ENCODE measurements at regions not wholly inside any gene's neighbourhood (a gene's known extent, or its start where the extent isn't known, plus 50 kb on each side); places are given as distances from the start of the nearest gene placed in this dataset.

GRCh38 chr7:84372155-84372621 lies 177.6 kb upstream of the SEMA3A start:
- Histone ChIP-seq H3K4me3 (ENCODE audit: severe bottlenecking) (no peak overlapping the region), H3K36me3 (ENCODE audit: low read depth) (no peaks in the 10 kb centered on the region), H3K27ac (ENCODE audit: poor library complexity, severe bottlenecking) (peak overlapping the region; percentile 75), H3K4me1 (ENCODE audit: insufficient read depth, poor library complexity, severe bottlenecking) (peaks cover 21% of the 10 kb centered on the region), H3K9me3 (ENCODE audit: severe bottlenecking) (no peaks in the 10 kb centered on the region), H3K27me3 (ENCODE audit: insufficient read depth, poor library complexity, severe bottlenecking) (no peaks in the 10 kb centered on the region)
- DNase-seq (ENCODE audit: low spot score) (peak; percentile 48), ATAC-seq (ENCODE audit: low read depth) (peak; percentile 98)
- no peak for TF ChIP-seq CTCF (IDR thresholded peaks at IDR 0.05; ENCODE audit: poor library complexity, severe bottlenecking)

GRCh38 chr7:84370114-84370513 lies 175.5 kb upstream of the SEMA3A start:
- DNase-seq (ENCODE audit: low spot score), result no peak

GRCh38 chr7:84368122-84368521 lies 173.5 kb upstream of the SEMA3A start:
- DNase-seq (ENCODE audit: low spot score) (no peak), ATAC-seq (ENCODE audit: low read depth) (no peak)
- no peak for TF ChIP-seq CTCF (IDR thresholded peaks at IDR 0.05; ENCODE audit: poor library complexity, severe bottlenecking)
- Histone ChIP-seq H3K4me3 (ENCODE audit: severe bottlenecking) (no peak overlapping the region), H3K36me3 (ENCODE audit: low read depth) (no peaks in the 10 kb centered on the region), H3K27ac (ENCODE audit: poor library complexity, severe bottlenecking) (no peak overlapping the region), H3K9me3 (ENCODE audit: severe bottlenecking) (no peaks in the 10 kb centered on the region), H3K4me1 (ENCODE audit: insufficient read depth, poor library complexity, severe bottlenecking) (peaks cover 28% of the 10 kb centered on the region), H3K27me3 (ENCODE audit: insufficient read depth, poor library complexity, severe bottlenecking) (no peaks in the 10 kb centered on the region)

More at GRCh38 chr7:84370114-84370513, 175.5 kb upstream of the SEMA3A start:
- Histone ChIP-seq H3K27me3 (ENCODE audit: insufficient read depth, poor library complexity, severe bottlenecking) (no peaks in the 10 kb centered on the region), H3K27ac (ENCODE audit: poor library complexity, severe bottlenecking) (no peak overlapping the region), H3K9me3 (ENCODE audit: severe bottlenecking) (no peaks in the 10 kb centered on the region), H3K4me1 (ENCODE audit: insufficient read depth, poor library complexity, severe bottlenecking) (peaks cover 21% of the 10 kb centered on the region), H3K36me3 (ENCODE audit: low read depth) (no peaks in the 10 kb centered on the region), H3K4me3 (ENCODE audit: severe bottlenecking) (no peak overlapping the region)
- ATAC-seq (ENCODE audit: low read depth), result no peak
- no peak for TF ChIP-seq CTCF (IDR thresholded peaks at IDR 0.05; ENCODE audit: poor library complexity, severe bottlenecking)

GRCh38 chr7:84364708-84365107 lies 170.1 kb upstream of the SEMA3A start:
- H3K9me3 ChIP-seq (ENCODE audit: severe bottlenecking), result no peaks in the 10 kb centered on the region
- no peak overlapping the region for H3K4me3 ChIP-seq (ENCODE audit: severe bottlenecking)
- peaks cover 8% of the 10 kb centered on the region for H3K4me1 ChIP-seq (ENCODE audit: insufficient read depth, poor library complexity, severe bottlenecking)
- no peak for TF ChIP-seq CTCF (IDR thresholded peaks at IDR 0.05; ENCODE audit: poor library complexity, severe bottlenecking)
- no peak overlapping the region for H3K27ac ChIP-seq (ENCODE audit: poor library complexity, severe bottlenecking)
- no peaks in the 10 kb centered on the region for H3K36me3 ChIP-seq (ENCODE audit: low read depth)
- ATAC-seq (ENCODE audit: low read depth) (no peak), DNase-seq (ENCODE audit: low spot score) (no peak)
- H3K27me3 ChIP-seq (ENCODE audit: insufficient read depth, poor library complexity, severe bottlenecking), result no peaks in the 10 kb centered on the region

- Histone ChIP-seq H3K4me1 (ENCODE audit: insufficient read depth, poor library complexity, severe bottlenecking) (peaks cover 8% of the 10 kb centered on the region), H3K9me3 (ENCODE audit: severe bottlenecking) (no peaks in the 10 kb centered on the region), H3K4me3 (ENCODE audit: severe bottlenecking) (no peak overlapping the region), H3K36me3 (ENCODE audit: low read depth) (no peaks in the 10 kb centered on the region), H3K27me3 (ENCODE audit: insufficient read depth, poor library complexity, severe bottlenecking) (no peaks in the 10 kb centered on the region), H3K27ac (ENCODE audit: poor library complexity, severe bottlenecking) (no peak overlapping the region)
- DNase-seq (ENCODE audit: low spot score) (no peak), ATAC-seq (ENCODE audit: low read depth) (no peak)
- no peak for TF ChIP-seq CTCF (IDR thresholded peaks at IDR 0.05; ENCODE audit: poor library complexity, severe bottlenecking)
Measured at GRCh38 chr7:84363741-84364140, 169.2 kb upstream of the SEMA3A start.

All from RWPE2 (cell line).